ENCODE measurements at regions not wholly inside any gene's neighbourhood (a gene's known extent, or its start where the extent isn't known, plus 50 kb on each side); places are given as distances from the start of the nearest gene placed in this dataset.

- no peak for DNase-seq (ENCODE audit: low read depth in 2 of 2)
These were observed 251.7 kb downstream of the CYRIA start for GRCh38 chr2:16413947-16414346.

GRCh38 chr2:16413285-16413684, 252.3 kb downstream of the CYRIA start:
- no peak for DNase-seq (ENCODE audit: low read depth in 2 of 2)

GRCh38 chr2:16412321-16413030, 253.2 kb downstream of the CYRIA start:
- DNase-seq (ENCODE audit: low read depth in 2 of 2) = no peak

GRCh38 chr2:16411788-16412187, 253.8 kb downstream of the CYRIA start:
- DNase-seq (ENCODE audit: low read depth in 2 of 2) = no peak

GRCh38 chr2:16409849-16410248, 255.8 kb downstream of the CYRIA start:
- no peak for DNase-seq (ENCODE audit: low read depth in 2 of 2)

- no peak for DNase-seq (ENCODE audit: low read depth in 2 of 2)
These were observed 256.6 kb downstream of the CYRIA start for GRCh38 chr2:16409006-16409390.

GRCh38 chr2:16408331-16409005, 257.2 kb downstream of the CYRIA start:
- no peak for DNase-seq (ENCODE audit: low read depth in 2 of 2)

GRCh38 chr2:16407358-16407757, 258.3 kb downstream of the CYRIA start:
- no peak for DNase-seq (ENCODE audit: low read depth in 2 of 2)

GRCh38 chr2:16406496-16407289, 258.9 kb downstream of the CYRIA start:
- DNase-seq (ENCODE audit: low read depth in 2 of 2) = no peak

- DNase-seq (ENCODE audit: low read depth in 2 of 2) = no peak
These were observed 260.1 kb downstream of the CYRIA start for GRCh38 chr2:16405551-16405950.

- DNase-seq (ENCODE audit: low read depth in 2 of 2) = no peak
These were observed 260.9 kb downstream of the CYRIA start for GRCh38 chr2:16404551-16405300.

GRCh38 chr2:16404146-16404545, 261.5 kb downstream of the CYRIA start:
- no peak for DNase-seq (ENCODE audit: low read depth in 2 of 2)

- no peak for DNase-seq (ENCODE audit: low read depth in 2 of 2)
These were observed 262.7 kb downstream of the CYRIA start for GRCh38 chr2:16402891-16403290.

GRCh38 chr2:16401761-16402300, 263.8 kb downstream of the CYRIA start:
- DNase-seq (ENCODE audit: low read depth in 2 of 2) = no peak

GRCh38 chr2:16400127-16400623, 265.5 kb downstream of the CYRIA start:
- no peak for DNase-seq (ENCODE audit: low read depth in 2 of 2)

- DNase-seq (ENCODE audit: low read depth in 2 of 2) = no peak
These were observed 267.1 kb downstream of the CYRIA start for GRCh38 chr2:16398486-16399043.

GRCh38 chr2:16397681-16398475, 267.8 kb downstream of the CYRIA start:
- DNase-seq (ENCODE audit: low read depth in 2 of 2) = no peak

GRCh38 chr2:16396986-16397385, 268.6 kb downstream of the CYRIA start:
- DNase-seq (ENCODE audit: low read depth in 2 of 2) = no peak

GRCh38 chr2:16396171-16396570, 269.5 kb downstream of the CYRIA start:
- no peak for DNase-seq (ENCODE audit: low read depth in 2 of 2)

- DNase-seq (ENCODE audit: low read depth in 2 of 2) = no peak
These were observed 270.0 kb downstream of the CYRIA start for GRCh38 chr2:16395601-16396000.
